ENCODE measurements at regions not wholly inside any gene's neighbourhood (a gene's known extent, or its start where the extent isn't known, plus 50 kb on each side); places are given as distances from the start of the nearest gene placed in this dataset.

GRCh38 chr17:68783861-68784260, 171.3 kb downstream of the ABCA8 start:
- H3K4me3 ChIP-seq (replicated peaks; ENCODE audit: insufficient read depth, low read length) = no peak overlapping the region
- no peaks in the 10 kb centered on the region for H3K27me3 ChIP-seq (ENCODE audit: insufficient read depth, poor library complexity, severe bottlenecking)
- no peak for DNase-seq (ENCODE audit: low read depth in 1 of 2, low spot score in 1 of 2)
- TF ChIP-seq CTCF (IDR thresholded peaks at IDR 0.05; ENCODE audit: insufficient read depth, low read length) (no peak), REST (IDR thresholded peaks at IDR 0.05; ENCODE audit: insufficient replicate concordance, low read depth) (no peak), POLR2AphosphoS5 (IDR thresholded peaks at IDR 0.05; ENCODE audit: low read depth) (no peak), SPI1 (IDR thresholded peaks at IDR 0.05; ENCODE audit: borderline replicate concordance, low read depth) (no peak), GABPA (IDR thresholded peaks at IDR 0.05; ENCODE audit: low read depth) (no peak)
- H3K27ac ChIP-seq (replicated peaks) = no peak overlapping the region

GRCh38 chr17:68782789-68783188, 172.4 kb downstream of the ABCA8 start:
- DNase-seq (ENCODE audit: low read depth in 1 of 2, low spot score in 1 of 2) = no peak
- Histone ChIP-seq H3K27me3 (ENCODE audit: insufficient read depth, poor library complexity, severe bottlenecking) (no peaks in the 10 kb centered on the region), H3K4me3 (replicated peaks; ENCODE audit: insufficient read depth, low read length) (no peak overlapping the region), H3K27ac (replicated peaks) (no peak overlapping the region)
- TF ChIP-seq SPI1 (IDR thresholded peaks at IDR 0.05; ENCODE audit: borderline replicate concordance, low read depth) (no peak), GABPA (IDR thresholded peaks at IDR 0.05; ENCODE audit: low read depth) (no peak), POLR2AphosphoS5 (IDR thresholded peaks at IDR 0.05; ENCODE audit: low read depth) (no peak), CTCF (IDR thresholded peaks at IDR 0.05; ENCODE audit: insufficient read depth, low read length) (no peak), REST (IDR thresholded peaks at IDR 0.05; ENCODE audit: insufficient replicate concordance, low read depth) (no peak)

GRCh38 chr17:68780596-68780995, 174.6 kb downstream of the ABCA8 start:
- Histone ChIP-seq H3K4me3 (replicated peaks; ENCODE audit: insufficient read depth, low read length) (no peak overlapping the region), H3K27me3 (ENCODE audit: insufficient read depth, poor library complexity, severe bottlenecking) (no peaks in the 10 kb centered on the region), H3K27ac (replicated peaks) (no peak overlapping the region)
- TF ChIP-seq CTCF (IDR thresholded peaks at IDR 0.05; ENCODE audit: insufficient read depth, low read length) = no peak
- no peak for TF ChIP-seq REST (IDR thresholded peaks at IDR 0.05; ENCODE audit: insufficient replicate concordance, low read depth)
- no peak for DNase-seq (ENCODE audit: low read depth in 1 of 2, low spot score in 1 of 2)

Data from HL-60 (cell line).